GM20000 (cell line): ENCODE measurements at regions not wholly inside any gene's neighbourhood (a gene's known extent, or its start where the extent isn't known, plus 50 kb on each side); places are given as distances from the start of the nearest gene placed in this dataset.

Experiments used
- DNase-seq: peaks from one replicate; pipeline ENCODE4 v3.0.0; 2012; ENCODE audit warnings: low spot score
- CTCF ChIP-seq: IDR thresholded peaks from 2 replicates; pipeline ENCODE4 v1.5.1; 2012; ENCODE audit warnings: mild to moderate bottlenecking, control low read depth; ENCODE audit errors: extremely low read depth, missing control alignments

- TF ChIP-seq CTCF = no peak
- no peak for DNase-seq
These were observed 202.5 kb upstream of the TNRC6C start for GRCh38 chr17:77756028-77756427.

GRCh38 chr17:77756846-77757560 is 201.5 kb upstream of the TNRC6C start:
- TF ChIP-seq CTCF = no peak
- DNase-seq = no peak

DNA sequence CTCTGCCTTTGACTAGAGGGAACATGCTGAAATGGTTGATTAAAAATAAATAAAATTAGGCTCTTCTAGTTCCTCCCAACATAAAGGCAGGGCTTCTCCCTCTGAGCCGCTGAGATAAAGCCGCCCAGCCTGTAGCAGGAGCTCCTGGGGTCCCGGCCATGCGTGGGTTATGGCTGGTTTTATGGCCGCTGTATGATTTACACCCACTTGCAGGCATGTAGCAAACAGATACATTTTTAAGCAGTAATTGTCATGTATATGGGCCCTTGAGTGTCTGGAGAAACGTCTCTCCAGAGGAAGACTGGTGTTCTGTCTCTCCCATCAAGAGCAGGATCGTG is 201.0 kb upstream of the TNRC6C start:
- DNase-seq = no peak
- no peak for TF ChIP-seq CTCF

DNA sequence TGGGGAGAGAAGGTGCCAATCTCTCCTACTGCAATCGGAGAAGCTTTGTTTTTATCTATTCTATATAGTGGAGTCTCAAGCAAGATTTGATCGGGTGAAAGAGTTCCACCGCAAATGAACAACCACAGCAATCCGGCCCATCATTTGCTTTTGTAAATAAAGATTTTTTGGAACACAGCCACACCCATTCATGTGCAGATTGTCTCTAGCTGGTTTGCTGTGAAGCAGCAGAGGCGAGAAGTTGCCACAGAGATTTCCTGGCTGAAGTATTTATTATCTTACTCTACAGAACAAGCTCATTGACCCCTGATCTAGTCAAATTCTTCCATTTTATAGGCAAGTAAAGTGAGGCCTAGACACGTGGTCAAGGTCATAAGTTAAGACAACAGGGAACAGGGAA is 195.5 kb upstream of the TNRC6C start:
- DNase-seq = no peak
- TF ChIP-seq CTCF = no peak

- TF ChIP-seq CTCF = no peak
- DNase-seq = no peak
These were observed 194.9 kb upstream of the TNRC6C start for GRCh38 chr17:77763575-77763974.

GRCh38 chr17:77765292-77765691 is 193.2 kb upstream of the TNRC6C start:
- no peak for TF ChIP-seq CTCF
- no peak for DNase-seq

GRCh38 chr17:77767148-77767547 is 191.4 kb upstream of the TNRC6C start:
- no peak for DNase-seq
- no peak for TF ChIP-seq CTCF
